NCI-H510A treated with DMSO at 0.1 percent for 48 hours (cell line): ENCODE measurements at regions not wholly inside any gene's neighbourhood (a gene's known extent, or its start where the extent isn't known, plus 50 kb on each side); places are given as distances from the start of the nearest gene placed in this dataset.

Experiments used
- DNase-seq: peaks from one replicate; lab custom pipeline; 2025; lab: John Stamatoyannopoulos, UW

DNA sequence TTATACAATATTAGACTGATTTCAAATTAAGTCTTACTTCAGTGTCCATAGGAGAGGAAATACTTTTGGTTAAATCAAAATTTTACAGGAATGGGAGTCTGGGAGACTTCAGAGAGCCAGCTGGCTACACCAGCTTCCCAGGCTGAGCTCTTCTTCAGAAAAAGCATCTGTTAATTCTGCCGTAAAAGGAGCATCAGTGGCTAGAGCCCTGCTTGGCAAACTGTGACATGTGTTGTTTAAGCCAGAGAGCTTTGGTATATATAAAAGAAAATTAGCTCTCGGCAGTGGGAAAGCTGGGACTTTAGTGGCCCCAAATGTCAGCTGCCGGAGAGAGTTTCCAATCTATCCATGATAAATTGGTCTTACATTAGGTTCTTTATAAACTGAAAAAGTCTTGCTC, 378.8 kb upstream of the TUSC1 start:
- DNase-seq: no peak

DNA sequence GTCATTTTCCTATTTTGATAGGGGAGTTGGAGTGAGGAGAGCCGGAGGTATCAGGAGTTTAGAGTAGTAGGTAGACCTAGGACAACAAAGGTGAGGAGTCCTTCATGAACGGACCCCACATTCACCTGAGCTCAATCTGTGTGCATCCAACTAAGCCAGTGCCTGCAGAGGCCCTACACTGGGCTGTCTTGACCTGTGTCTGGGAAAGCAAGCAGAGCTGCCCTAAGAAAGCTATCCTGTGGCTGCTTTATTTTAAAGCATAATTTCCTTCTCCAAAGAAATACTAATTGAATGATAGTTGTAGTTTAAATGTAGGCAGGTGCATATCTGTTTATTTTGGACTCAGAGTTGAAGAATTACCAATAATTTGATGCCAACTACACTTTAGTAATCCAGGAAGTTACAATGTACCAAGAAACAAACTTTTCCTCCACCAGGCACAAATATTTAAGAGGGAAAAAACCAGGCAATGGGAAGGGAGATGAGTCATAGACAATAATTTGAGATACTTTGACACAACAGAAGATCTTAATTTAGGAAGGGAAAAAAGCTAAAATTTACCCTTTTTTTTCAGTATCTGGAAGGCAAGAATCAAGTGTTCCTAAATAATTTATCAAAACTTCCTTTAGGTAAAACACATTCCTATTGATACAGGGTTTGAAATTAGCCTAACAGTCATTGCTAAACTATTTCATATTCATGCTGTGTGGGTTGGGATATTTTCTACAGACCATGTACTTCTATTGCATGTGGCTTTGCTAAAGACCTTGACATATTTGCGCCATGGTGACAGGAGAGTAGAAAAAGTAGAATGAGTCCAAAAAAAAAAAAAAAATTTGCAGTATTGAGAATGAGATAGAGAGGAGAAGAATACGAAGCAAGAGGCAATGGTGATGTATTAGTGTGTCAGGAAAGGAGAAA, 376.6 kb upstream of the TUSC1 start:
- no peak for DNase-seq

DNA sequence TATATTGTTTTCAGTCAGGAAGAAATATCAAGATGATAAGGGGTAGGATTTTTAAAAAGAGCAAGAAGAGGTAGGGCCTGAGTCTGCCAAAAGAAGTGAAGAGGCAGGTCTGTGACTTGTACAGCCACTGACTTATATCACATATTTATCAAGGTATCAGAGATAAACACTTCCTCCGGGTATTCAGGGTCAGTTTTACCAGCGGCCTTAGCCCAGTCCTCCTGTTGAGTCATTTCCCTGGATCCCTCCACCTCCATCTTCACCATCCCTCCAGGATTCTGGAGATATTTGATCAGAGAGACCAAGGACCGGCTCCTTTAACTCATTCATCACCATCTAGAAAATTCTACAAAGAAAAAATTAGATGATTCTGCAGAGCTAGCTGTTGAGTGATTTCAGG, 375.7 kb upstream of the TUSC1 start:
- DNase-seq: no peak

DNA sequence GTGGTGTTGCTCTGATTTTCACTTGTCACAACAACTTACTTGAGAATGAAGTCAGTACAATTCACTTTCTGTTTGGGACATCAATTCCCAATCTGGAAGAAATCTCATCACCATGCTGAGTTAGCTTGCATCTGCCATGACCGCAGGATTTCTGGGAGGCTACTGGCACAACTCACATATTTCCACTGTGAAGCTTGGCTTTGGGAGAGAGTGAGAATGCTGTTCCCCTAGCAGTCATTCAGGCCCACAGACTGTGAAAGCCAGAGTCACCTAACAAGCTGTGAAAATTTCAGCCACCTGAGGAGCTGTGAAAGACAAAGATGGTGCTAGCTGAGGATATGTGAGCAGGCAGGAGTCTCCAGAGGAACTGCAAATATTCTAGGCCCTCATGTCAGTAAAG, 365.2 kb upstream of the TUSC1 start:
- no peak for DNase-seq

DNA sequence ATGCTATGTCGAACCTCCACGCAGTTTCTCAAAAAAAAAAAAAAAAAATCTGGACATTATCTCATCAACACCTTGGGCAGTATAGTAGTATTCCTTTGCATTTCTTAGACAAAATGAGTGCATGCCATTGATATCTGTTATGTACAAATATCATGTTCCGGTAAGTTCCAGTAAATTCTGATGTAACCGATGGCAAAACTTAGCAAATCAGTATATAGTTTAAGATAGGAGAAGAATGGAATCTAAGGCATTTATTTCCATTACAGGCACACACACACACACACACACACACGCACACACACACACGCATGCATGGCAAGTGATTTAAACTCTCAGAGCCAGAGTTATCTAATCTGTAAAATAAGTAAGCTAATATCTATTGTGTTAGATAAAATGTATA, 356.5 kb upstream of the TUSC1 start:
- DNase-seq: no peak

DNA sequence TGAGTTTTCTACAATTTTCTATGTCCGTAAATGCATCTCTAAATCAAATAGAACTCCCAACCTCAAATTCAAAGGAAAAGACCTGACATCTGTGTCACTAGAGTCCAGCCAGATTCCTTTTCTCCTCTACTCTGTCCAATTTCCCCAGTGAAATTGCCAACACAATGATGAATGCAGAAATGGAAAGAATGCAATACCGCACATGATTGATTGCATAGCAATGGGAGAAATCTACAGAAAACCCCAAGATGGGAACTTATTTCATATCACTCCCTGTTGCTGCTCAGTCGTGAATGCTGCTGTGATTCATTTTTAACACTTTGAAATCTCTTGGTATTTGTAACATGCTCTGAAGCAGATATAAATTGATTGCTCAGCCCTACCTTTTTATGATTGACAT, 355.1 kb upstream of the TUSC1 start:
- no peak for DNase-seq

DNA sequence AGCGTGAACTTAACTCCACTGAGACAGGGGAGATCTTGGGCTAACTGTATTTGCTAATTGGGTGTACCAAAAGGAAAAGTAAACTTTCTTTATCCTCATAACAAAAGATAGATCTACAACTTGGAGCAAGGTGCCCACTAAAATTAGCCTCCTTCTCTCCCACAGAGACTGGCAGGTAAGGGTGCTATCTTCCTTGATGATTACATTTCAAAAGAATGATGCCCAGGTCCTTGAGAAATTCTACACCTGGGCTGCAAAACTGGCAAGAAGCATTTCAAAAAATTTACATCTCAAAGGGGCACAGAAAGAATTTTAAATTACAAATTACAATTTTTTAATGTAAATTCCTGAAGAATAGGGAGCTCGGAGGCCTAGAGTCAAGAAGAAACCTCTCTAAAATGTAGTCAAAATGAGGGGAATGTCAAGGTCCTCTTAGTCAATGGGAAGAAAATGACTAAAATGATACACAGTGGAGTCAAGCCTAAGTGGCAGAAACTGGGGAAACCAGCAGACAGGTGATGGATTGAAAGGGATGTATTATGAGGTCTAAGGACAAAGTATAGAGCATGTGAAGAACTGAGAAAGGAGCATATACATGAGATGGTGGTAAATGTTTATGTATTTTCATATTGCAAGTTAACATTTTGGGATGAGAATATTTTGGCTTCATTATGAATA, 348.3 kb upstream of the TUSC1 start:
- no peak for DNase-seq

DNA sequence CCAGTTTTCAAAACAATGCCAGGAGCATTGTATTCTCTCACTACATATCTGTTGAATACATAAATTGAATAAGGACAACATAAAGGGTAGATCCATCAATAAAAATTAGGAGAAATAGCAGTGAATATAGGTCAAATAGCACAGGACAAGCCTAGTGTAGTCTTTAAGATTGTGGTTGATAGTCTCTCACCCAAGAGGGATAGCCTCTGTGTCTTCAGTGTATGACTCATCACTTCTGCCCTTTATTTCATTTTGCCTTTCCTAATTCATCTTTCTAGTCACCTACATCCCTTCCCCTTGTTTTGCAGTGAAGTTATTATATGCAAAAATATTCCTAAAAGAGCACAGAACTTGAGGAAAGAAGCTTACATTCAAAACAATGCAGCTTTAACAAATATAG, 335.0 kb upstream of the TUSC1 start:
- no peak for DNase-seq

DNA sequence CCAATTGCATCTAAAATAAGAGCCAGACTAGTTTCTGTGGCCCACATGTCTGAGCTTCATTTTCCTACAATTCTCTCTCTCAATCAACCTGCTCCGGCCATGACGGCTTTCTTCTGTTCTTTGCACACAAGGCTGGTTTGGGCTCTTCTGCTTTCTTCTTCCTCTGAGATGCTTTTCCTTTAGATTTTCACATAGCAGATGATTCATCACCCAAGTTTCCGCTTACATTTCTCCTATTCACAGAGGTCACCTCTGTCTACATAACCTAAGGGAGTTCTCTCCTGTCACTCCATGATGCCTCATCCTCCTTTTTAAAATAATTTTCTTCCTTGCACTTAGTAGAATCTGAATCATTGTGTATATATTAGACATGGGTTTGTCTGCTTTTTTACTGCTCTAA, 334.6 kb upstream of the TUSC1 start:
- no peak for DNase-seq

DNA sequence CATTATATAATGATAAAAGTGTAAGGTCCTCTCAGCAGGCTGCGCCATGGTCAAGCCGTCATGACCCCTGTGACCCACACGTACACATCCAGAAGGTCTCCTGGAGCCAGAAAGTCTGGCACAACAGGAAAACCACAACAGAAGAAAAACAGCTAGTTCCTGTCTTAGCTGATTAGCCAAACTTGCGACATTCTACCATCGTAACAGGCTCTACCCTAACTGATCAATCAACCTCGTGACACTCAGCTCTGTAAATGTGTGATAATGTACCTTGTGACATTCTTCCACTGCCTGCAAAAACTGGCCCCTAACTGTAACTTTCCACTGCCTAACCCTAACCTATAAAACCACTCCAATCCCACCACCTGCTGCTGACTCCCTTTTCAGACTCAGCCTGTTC, 316.4 kb upstream of the TUSC1 start:
- DNase-seq: no peak

DNA sequence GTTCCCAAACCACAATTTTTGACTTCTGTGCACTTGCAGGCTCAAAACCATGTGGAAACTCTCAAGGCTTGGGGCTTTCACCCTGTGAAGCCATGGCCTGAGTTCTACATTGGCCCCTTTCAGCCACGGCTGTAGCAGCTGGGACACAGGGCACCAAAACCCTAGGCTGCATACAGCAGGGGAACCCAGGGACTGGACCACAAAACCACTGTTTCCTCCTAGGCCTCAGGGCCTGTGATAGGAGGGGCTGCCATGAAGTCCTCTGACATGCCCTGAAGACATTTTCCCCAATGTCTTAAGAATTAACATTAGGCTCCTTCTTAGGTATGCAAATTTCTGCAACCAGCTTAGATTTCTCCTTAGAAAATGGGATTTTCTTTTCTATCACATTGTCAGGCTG, 312.1 kb upstream of the TUSC1 start:
- no peak for DNase-seq

DNA sequence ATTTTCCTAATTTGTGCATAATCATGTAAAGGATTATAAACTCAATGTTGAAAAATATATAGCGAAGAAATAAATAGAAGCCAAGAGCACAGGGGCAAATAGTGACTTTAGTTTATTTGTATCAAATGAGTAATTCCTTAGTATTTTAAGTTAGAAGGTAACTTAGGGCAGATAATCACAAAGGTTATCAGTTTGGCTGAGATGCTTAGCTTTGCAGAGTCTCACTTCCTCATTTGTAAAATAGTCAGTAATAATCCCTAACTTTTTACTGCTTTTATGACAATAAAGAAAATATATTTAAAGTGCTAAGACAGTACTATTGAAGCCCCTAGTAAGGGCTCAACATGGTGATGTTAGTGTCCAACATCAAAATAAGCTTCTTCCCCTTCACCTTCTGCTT, 297.4 kb upstream of the TUSC1 start:
- DNase-seq: no peak

DNA sequence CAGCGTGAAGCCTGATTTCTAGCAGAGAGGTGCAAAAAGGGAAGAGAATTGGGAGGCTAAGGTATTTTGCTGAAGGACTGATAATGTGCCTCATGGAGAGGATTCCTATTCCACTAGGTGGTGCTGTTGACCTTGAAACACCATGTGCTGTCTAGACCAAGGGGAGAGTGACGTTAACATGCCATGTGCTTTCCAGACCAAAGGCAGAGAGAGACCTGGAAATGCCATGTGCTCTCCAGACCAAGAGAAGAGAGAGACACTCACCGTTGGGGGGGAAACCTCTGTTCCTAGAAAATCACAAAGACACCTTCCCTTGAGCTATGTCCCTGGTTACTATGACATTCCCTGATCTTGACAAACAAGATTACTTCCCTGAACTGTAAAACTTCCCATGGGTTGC, 286.0 kb upstream of the TUSC1 start:
- peak; percentile 1 for DNase-seq

DNA sequence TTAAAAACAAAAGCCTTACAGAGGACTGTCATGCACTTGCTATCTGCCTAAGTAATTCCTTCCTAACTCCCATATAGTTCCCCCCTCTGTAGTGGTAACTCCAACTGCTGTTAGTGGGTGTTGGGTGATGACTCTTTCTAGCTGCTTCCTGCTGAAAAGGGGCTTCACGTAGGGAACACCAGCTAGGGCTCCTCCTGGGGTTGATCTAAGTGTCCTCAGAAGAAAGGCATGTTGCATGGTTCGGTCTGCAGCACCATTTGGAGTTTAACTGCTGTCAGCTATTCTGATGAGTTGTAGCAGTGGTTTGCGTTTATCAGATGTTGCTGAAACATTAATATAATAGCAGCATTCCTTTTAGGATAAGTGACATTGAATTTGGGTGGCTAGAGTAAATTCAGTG, 281.9 kb upstream of the TUSC1 start:
- DNase-seq: no peak

DNA sequence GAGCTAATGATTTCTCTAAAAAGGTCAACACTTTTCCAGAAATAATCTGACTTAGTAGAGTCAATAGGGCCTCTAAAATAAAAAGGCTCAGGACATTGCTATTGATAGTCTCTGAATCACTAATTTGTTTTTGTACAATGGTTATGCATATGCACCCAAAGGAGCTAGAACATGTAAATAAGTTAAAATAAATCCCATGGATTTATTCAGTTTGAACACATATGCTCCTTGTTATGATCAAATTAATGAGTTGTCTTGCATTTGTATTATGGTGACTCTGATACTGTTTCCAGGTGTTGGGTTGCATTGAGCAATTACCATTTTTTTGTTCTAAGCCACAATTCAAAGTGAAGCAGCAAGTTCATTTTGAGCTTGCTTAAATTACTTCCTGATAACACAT, 276.0 kb upstream of the TUSC1 start:
- DNase-seq: no peak

DNA sequence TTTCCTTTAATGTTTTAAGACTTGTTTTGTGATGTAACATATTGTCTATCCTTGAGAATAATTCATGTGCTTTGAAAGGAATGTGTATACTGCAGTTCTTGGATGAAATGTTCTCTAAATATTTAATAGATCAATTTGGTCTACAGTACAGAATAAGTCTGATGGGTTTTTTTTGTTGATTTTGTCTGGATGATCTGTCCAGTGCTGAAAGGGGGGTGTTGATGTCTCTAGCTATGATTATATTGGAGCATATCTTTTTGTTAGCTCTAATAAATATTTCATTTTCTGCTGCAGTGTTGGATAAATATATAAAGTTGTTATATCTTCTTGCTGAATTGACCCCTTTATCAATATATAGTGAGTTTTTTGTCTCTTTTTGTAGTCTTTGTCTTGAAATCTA, 269.9 kb upstream of the TUSC1 start:
- no peak for DNase-seq

DNA sequence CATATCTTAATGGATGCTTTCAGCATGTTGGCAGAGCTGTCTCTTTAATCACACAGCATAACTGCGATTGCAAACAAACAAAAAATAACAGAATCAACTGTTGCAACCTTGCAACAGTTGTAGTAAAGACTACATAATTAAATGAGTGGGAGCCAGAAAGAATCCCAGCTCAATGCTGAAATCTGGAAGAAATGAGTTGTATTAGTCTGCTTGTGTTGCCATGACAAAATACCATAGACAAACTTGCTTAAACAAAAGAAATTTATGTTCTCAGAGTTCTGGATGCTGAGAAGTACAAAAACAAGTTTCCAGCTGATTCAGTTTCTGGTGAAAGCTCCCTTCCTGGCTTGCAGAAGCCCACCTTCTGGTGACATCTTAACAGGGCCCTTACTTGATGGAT, 260.9 kb upstream of the TUSC1 start:
- DNase-seq: no peak

DNA sequence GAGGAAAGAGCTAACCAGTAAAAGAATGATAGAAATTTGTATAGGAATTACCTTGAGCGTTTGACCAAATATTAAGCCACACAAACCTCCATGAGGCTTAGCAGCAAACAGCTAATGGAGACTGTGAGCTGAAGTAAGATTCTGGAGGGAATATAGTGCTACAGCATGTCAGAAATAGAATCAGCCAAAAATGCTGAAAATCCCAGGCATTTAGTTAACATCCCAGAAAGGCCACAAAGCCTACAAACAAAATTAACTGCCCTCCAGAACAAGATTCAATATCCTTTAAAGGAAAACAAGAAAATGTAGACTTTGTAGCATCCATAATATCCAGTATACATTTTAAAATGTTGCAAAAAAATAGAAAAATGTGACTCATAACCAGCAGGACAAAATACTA, 257.8 kb upstream of the TUSC1 start:
- DNase-seq: no peak

DNA sequence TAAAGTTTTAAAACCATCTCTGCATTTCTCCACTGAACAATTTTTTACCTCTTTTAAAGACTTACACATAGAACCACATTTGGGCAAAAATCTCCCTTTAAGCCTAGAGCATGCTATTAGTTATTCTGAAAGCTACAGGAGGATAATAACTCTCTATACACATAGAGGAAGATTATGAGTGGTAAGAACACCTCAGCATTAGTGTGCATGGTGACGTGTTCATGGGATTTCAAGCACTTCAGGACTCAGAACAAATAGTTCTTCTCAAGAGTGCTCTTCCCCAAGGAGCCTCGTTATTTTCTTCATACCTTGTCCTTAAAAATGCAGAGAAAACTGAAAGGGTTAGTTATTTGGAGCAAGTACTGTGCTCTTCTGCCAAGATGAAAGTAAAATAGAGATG, 256.9 kb upstream of the TUSC1 start:
- DNase-seq: no peak

DNA sequence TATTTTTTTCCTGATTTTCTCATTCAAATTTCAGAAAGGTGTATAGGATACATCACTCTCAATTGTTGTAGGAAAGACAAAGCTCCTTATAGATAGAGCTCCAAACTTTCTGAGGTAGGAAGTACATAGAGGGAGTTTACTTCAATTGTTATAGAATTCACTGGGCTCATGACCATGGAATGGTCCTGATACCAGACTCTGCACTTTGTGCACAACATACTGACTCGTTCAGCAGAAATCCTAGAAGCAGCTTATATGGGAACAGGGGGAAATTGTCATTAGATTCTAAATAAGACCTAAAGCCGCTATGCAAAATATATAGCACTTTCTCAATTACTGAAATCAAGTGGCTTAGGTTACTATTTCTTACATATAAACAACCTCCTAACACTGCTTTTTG, 240.5 kb upstream of the TUSC1 start:
- DNase-seq: no peak

DNA sequence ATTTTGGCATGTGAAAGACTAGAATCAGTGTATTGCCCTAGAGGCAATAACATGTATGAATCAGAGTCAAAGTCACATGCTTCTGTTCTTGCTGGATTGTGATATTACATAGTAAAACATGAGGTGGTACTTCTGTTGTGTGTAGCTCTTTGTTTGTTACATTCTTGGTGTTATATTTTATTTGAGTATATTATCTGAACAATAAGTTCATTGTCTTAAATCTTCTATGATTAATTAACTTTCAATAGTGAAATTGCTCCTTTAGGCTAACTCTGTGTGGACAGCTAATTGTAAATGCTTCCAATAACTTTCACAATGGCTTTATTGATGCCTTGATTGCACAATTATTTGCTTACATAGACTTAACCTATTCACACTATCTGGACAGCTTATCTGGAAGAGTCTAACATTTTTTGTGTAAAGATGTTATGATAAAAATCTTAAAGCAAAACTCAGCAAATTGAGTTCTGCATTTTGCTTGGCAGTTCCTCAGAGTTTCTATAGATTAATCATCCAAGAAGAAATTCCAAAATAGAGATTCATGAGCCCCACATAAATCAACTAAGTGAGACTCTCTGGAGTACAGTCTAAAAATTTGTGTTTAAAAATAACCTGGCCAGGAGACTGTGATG, 239.6 kb upstream of the TUSC1 start:
- DNase-seq: no peak

DNA sequence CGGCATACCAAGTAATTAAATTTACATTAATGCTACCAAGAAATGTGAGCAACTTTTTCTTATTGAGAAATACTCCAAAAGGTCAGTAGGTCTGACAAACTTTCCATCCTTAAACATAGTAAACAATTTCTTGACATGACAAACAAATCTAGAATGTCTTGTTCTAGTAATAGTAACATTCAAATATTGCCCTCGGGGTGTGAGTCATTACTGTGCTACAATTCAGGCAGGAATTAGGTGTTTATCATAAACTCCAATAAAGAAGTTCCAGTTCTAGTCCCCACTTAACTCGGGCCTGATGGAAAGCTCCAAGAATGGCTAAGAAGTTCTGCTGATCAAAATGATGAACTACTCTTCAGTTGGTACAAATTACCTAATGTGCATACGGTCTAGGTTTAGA, 235.6 kb upstream of the TUSC1 start:
- no peak for DNase-seq

DNA sequence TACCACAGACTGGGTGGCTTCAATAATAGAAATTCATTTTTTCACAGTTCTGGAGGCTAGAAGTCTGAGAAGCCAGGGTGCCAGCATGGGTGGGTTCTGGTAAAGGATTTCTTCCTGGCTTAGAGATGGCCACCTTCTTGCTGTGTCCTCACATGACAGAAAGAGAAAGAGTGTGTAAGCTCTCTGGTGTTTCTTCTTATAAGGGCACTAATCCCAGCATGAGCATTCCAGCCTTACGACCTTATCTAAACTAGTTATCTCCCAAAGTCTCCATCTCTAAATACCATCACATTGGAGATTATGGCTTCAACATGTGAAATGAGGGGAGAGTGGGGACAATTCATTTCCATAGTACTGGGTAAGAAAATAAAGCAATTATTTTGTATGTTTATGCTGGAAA, 226.5 kb upstream of the TUSC1 start:
- no peak for DNase-seq
